H9 (cell line): ENCODE measurements at regions not wholly inside any gene's neighbourhood (a gene's known extent, or its start where the extent isn't known, plus 50 kb on each side); places are given as distances from the start of the nearest gene placed in this dataset.

Source experiments
- DNase-seq: peaks from one replicate; pipeline ENCODE4 v3.0.0-alpha.2; 2017
- H2AFZ ChIP-seq: one replicate; pipeline ENCODE4 v1.6.1; 2013; ENCODE audit warnings: mild to moderate bottlenecking, low read length, control low read depth, moderate library complexity
- H2AK5ac ChIP-seq: 2 replicates; pipeline ENCODE4 v1.6.1; 2013; ENCODE audit warnings: low read length, control low read depth, mixed read lengths; ENCODE audit not compliant: insufficient read length
- H2BK120ac ChIP-seq: one replicate; pipeline ENCODE4 v1.6.1; 2013; ENCODE audit warnings: low read depth, mild to moderate bottlenecking, low read length, control low read depth, inconsistent platforms; ENCODE audit not compliant: poor library complexity, severe bottlenecking
- H2BK12ac ChIP-seq: 2 replicates; pipeline ENCODE4 v1.6.1; 2013; ENCODE audit warnings: low read length, control low read depth, mixed read lengths, low read depth; ENCODE audit not compliant: insufficient read length
- H2BK15ac ChIP-seq: 2 replicates; pipeline ENCODE4 v1.6.1; 2013; ENCODE audit warnings: low read depth, low read length, control low read depth
- H2BK20ac ChIP-seq: one replicate; pipeline ENCODE4 v1.6.1; 2013; ENCODE audit warnings: low read depth, mild to moderate bottlenecking, low read length, control low read depth, inconsistent platforms; ENCODE audit not compliant: poor library complexity, severe bottlenecking
- H2BK5ac ChIP-seq: 2 replicates; pipeline ENCODE4 v1.6.1; 2013; ENCODE audit warnings: low read length, control low read depth, mixed read lengths; ENCODE audit not compliant: insufficient read length
- H3K14ac ChIP-seq: 2 replicates; pipeline ENCODE4 v1.6.1; 2013; ENCODE audit warnings: low read length, control low read depth; ENCODE audit not compliant: insufficient read depth
- H3K18ac ChIP-seq: 2 replicates; pipeline ENCODE4 v1.6.1; 2013; ENCODE audit warnings: low read depth, mild to moderate bottlenecking, mixed read lengths, low read length, control low read depth; ENCODE audit not compliant: insufficient read length
- H3K23ac ChIP-seq: 2 replicates; pipeline ENCODE4 v1.6.1; 2013; ENCODE audit warnings: low read length, control low read depth, mixed read lengths, low read depth; ENCODE audit not compliant: insufficient read length
- H3K23me2 ChIP-seq: 2 replicates; pipeline ENCODE4 v1.6.1; 2013; ENCODE audit warnings: low read depth, mild to moderate bottlenecking, mixed read lengths, low read length, control low read depth; ENCODE audit not compliant: insufficient read length, poor library complexity, severe bottlenecking
- H3K27ac ChIP-seq: 2 replicates; pipeline ENCODE4 v1.5.1; 2013; ENCODE audit warnings: low read length, control low read depth, mixed read lengths, low read depth; ENCODE audit not compliant: insufficient read length
- H3K27me3 ChIP-seq: 2 replicates; pipeline ENCODE4 v1.6.1; 2013; ENCODE audit warnings: low read length, control low read depth, inconsistent platforms; ENCODE audit not compliant: insufficient read depth
- H3K4ac ChIP-seq: 2 replicates; pipeline ENCODE4 v1.6.1; 2013; ENCODE audit warnings: low read depth, mild to moderate bottlenecking, control low read depth, inconsistent platforms, low read length, moderate library complexity
- H3K4me1 ChIP-seq: 2 replicates; pipeline ENCODE4 v1.6.1; 2013; ENCODE audit warnings: low read length, control low read depth, inconsistent platforms; ENCODE audit not compliant: insufficient read depth
- H3K4me2 ChIP-seq: 2 replicates; pipeline ENCODE4 v1.6.1; 2013; ENCODE audit warnings: low read length, control low read depth, mixed read lengths; ENCODE audit not compliant: insufficient read length, insufficient read depth
- H3K56ac ChIP-seq: 2 replicates; pipeline ENCODE4 v1.6.1; 2013; ENCODE audit warnings: low read depth, mild to moderate bottlenecking, mixed read lengths, low read length, control low read depth; ENCODE audit not compliant: insufficient read length
- H3K79me1 ChIP-seq: 2 replicates; pipeline ENCODE4 v1.6.1; 2013; ENCODE audit warnings: low read depth, mild to moderate bottlenecking, moderate library complexity, low read length, control low read depth, inconsistent platforms; ENCODE audit not compliant: insufficient read depth, poor library complexity, severe bottlenecking
- H3K79me2 ChIP-seq: 2 replicates; pipeline ENCODE4 v1.6.1; 2013; ENCODE audit warnings: low read length, control low read depth, inconsistent platforms; ENCODE audit not compliant: insufficient read depth
- H3K9ac ChIP-seq: 2 replicates; pipeline ENCODE4 v1.6.1; 2013; ENCODE audit warnings: low read length, control low read depth, mixed read lengths; ENCODE audit not compliant: insufficient read length; ENCODE audit errors: extremely low read depth
- H3K9me3 ChIP-seq: one replicate; pipeline ENCODE4 v1.6.1; 2013; ENCODE audit warnings: low read depth, low read length, inconsistent platforms; ENCODE audit not compliant: control insufficient read depth
- H3T11ph ChIP-seq: one replicate; pipeline ENCODE4 v1.6.1; 2013; ENCODE audit warnings: mild to moderate bottlenecking, low read length, control low read depth, inconsistent platforms
- H4K20me1 ChIP-seq: one replicate; pipeline ENCODE4 v1.6.1; 2013; ENCODE audit not compliant: control insufficient read depth, insufficient read length, insufficient read depth
- H4K5ac ChIP-seq: 2 replicates; pipeline ENCODE4 v1.6.1; 2013; ENCODE audit warnings: low read depth, mild to moderate bottlenecking, mixed read lengths, low read length, control low read depth; ENCODE audit not compliant: insufficient read length
- H4K8ac ChIP-seq: replicated peaks from 2 replicates; pipeline ENCODE4 v1.6.1; 2013; ENCODE audit warnings: low read length, control low read depth, mixed read lengths, low read depth; ENCODE audit not compliant: insufficient read length
- H4K91ac ChIP-seq: 2 replicates; pipeline ENCODE4 v1.6.1; 2013; ENCODE audit warnings: low read depth, mild to moderate bottlenecking, moderate library complexity, mixed read lengths, low read length, control low read depth; ENCODE audit not compliant: insufficient read length
- H3K27ac Mint-ChIP-seq, 3 experiments: 2 replicates in 2 of 3; 3 replicates in 1 of 3; pipeline ENCODE4 v1.8.0; 2020 to 2021; ENCODE audit warnings: mixed read lengths in 3 of 3, mild to moderate bottlenecking in 1 of 3, moderate library complexity in 1 of 3
- H3K27me3 Mint-ChIP-seq: 2 replicates; pipeline ENCODE4 v1.8.0; 2021; ENCODE audit warnings: low read depth, mild to moderate bottlenecking, moderate library complexity, mixed read lengths
- H3K36me3 Mint-ChIP-seq, 3 experiments: 2 replicates in 2 of 3; 3 replicates in 1 of 3; pipeline ENCODE4 v1.8.0; 2020 to 2021; ENCODE audit warnings: low read depth in 3 of 3, mixed read lengths in 3 of 3; ENCODE audit not compliant: insufficient read depth in 1 of 3
- H3K4me1 Mint-ChIP-seq, 2 experiments: 2 replicates each; pipeline ENCODE4 v1.8.0; 2020; ENCODE audit warnings: mixed read lengths in 2 of 2
- H3K4me3 Mint-ChIP-seq, 2 experiments: 2 replicates in 1 of 2; 3 replicates in 1 of 2; pipeline ENCODE4 v1.8.0; 2020 to 2021; ENCODE audit warnings: mild to moderate bottlenecking in 2 of 2, mixed read lengths in 2 of 2, moderate library complexity in 1 of 2
- H3K9me3 Mint-ChIP-seq, 2 experiments: 2 replicates in 1 of 2; 3 replicates in 1 of 2; pipeline ENCODE4 v1.8.0; 2020; ENCODE audit warnings: mild to moderate bottlenecking in 2 of 2, mixed read lengths in 2 of 2, moderate library complexity in 1 of 2
- CTCF ChIP-seq: fragments of 200-600 bp; sonication (generic); conservative IDR thresholded peaks from 3 replicates; pipeline ENCODE4 v1.8.0; 2021; ENCODE audit warnings: antibody characterized with exemption, mild to moderate bottlenecking
- WGBS: extraction: QIAGEN DNeasy Blood & Tissue Kit; methylation state at CpG from one replicate; pipeline ENCODE4 v1.1.7; 2013; ENCODE audit warnings: missing lambda C conversion rate, low lambda C conversion rate, mixed read lengths; ENCODE audit not compliant: insufficient read length; ENCODE audit errors: extremely low coverage; 5-methylcytosine and 5-hydroxymethylcytosine counted together

DNA sequence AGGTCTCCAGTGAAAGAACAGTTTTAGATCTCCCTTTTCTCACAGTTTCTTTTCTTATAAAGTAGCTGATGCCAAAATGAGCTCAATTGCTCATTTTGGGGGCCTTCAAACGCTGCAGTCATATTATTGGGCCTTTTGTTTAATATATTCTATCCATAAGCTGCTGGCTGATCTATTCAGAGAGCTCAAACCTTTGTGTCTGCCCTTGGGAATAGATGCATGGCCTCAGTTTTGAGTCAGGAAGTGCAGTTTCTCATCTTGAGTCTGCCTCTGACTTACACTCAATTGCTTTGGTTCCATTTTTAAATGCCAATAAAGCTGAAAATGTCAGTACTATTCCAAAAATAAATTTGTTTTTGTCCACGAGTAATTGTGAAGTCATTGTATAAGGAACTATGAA is 468.9 kb downstream of the KLF12 start:
- Histone ChIP-seq H3K4me2 (no peak overlapping the region), H3K14ac (no peak overlapping the region), H3K79me2 (no peaks in the 10 kb centered on the region), H2AFZ (no peak overlapping the region), H3T11ph (no peak overlapping the region), H3K4ac (no peak overlapping the region), H4K91ac (no peak overlapping the region), H3K9ac (no peak overlapping the region), H2BK5ac (no peak overlapping the region), H3K18ac (no peak overlapping the region), H2BK15ac (no peak overlapping the region), H3K9me3 (no peaks in the 10 kb centered on the region), H3K23me2 (no peaks in the 10 kb centered on the region), H2AK5ac (no peak overlapping the region), H2BK120ac (no peak overlapping the region), H4K5ac (no peak overlapping the region), H3K23ac (no peak overlapping the region), H3K4me1 (no peaks in the 10 kb centered on the region), H3K27ac (no peak overlapping the region), H4K20me1 (no peaks in the 10 kb centered on the region), H2BK20ac (no peak overlapping the region), H3K27me3 (no peaks in the 10 kb centered on the region), H3K56ac (no peak overlapping the region), H3K79me1 (no peaks in the 10 kb centered on the region), H4K8ac (no peak overlapping the region), H2BK12ac (no peak overlapping the region)
- Mint-ChIP-seq H3K27me3 (no peaks in the 10 kb centered on the region; the same call in 1 of the 2 replicates), H3K27ac (no peak overlapping the region), H3K4me3 (no peak overlapping the region), H3K4me1 (peaks cover 0 to 6% of the 10 kb centered on the region in 2 experiments; a peak in 1 of 4 replicates), H3K9me3 (peaks cover 0 to 2% of the 10 kb centered on the region in 2 experiments; a peak in 2 of 5 replicates), H3K36me3 (no peaks in the 10 kb centered on the region)
- no CpG with 5 or more reads among the region's 2 CpGs for WGBS
- TF ChIP-seq CTCF, result no peak
- DNase-seq, result no peak
